PC-3 (cell line): ENCODE measurements at regions not wholly inside any gene's neighbourhood (a gene's known extent, or its start where the extent isn't known, plus 50 kb on each side); places are given as distances from the start of the nearest gene placed in this dataset.

Experiments
- CTCF ChIP-seq: fragments of 300-600 bp; sonication (generic); conservative IDR thresholded peaks from 2 replicates; pipeline ENCODE4 v1.5.1; 2017; ENCODE audit warnings: antibody characterized with exemption, low read depth, mild to moderate bottlenecking, low read length
- EZH2 ChIP-seq: fragments of 300-600 bp; sonication (generic); IDR thresholded peaks from one replicate; pipeline ENCODE4 v1.6.1; 2017; ENCODE audit warnings: antibody characterized with exemption, mild to moderate bottlenecking, low read length; ENCODE audit not compliant: unreplicated experiment

- TF ChIP-seq CTCF (no peak), EZH2 (no peak)
Observed at GRCh38 chr11:23087407-23087806, 227.1 kb upstream of the CCDC179 start.
